OCI-LY1 (cell line): ENCODE measurements at regions not wholly inside any gene's neighbourhood (a gene's known extent, or its start where the extent isn't known, plus 50 kb on each side); places are given as distances from the start of the nearest gene placed in this dataset.

ENCODE experiments used
- H2AFZ ChIP-seq: fragments of 200-600 bp; sonication (generic), shearing (Covaris generic); 2 replicates; pipeline ENCODE4 v1.6.0; 2014; ENCODE audit warnings: antibody characterized with exemption, mild to moderate bottlenecking, low read length
- H3F3A ChIP-seq: fragments of 200-600 bp; sonication (generic), shearing (Covaris generic); 2 replicates; pipeline ENCODE4 v1.6.0; 2014; ENCODE audit warnings: mild to moderate bottlenecking, antibody characterized with exemption, low read length, moderate library complexity; ENCODE audit not compliant: insufficient read depth
- H3K27ac ChIP-seq: fragments of 200-600 bp; sonication (generic); 2 replicates; pipeline ENCODE4 v1.5.1; 2014; ENCODE audit warnings: low read length, mixed run types, mild to moderate bottlenecking, low read depth; ENCODE audit not compliant: poor library complexity, severe bottlenecking
- H3K27me3 ChIP-seq: fragments of 200-600 bp; sonication (generic); 2 replicates; pipeline ENCODE4 v1.6.0; 2014; ENCODE audit warnings: antibody characterized with exemption, mild to moderate bottlenecking, low read length, moderate library complexity; ENCODE audit not compliant: insufficient read depth
- H3K36me3 ChIP-seq: fragments of 200-600 bp; sonication (generic); 2 replicates; pipeline ENCODE4 v1.6.1; 2014; ENCODE audit warnings: mild to moderate bottlenecking, antibody characterized with exemption, low read length, moderate library complexity, mixed read lengths; ENCODE audit not compliant: insufficient read depth
- H3K4me1 ChIP-seq: fragments of 200-600 bp; sonication (generic); 2 replicates; pipeline ENCODE4 v1.5.1; 2014; ENCODE audit warnings: mild to moderate bottlenecking, low read length, moderate library complexity; ENCODE audit not compliant: insufficient read depth, severe bottlenecking
- H3K4me2 ChIP-seq: fragments of 200-600 bp; sonication (generic), shearing (Covaris generic); 2 replicates; pipeline ENCODE4 v1.6.1; 2014; ENCODE audit warnings: low read length
- H3K4me3 ChIP-seq: fragments of 200-600 bp; sonication (generic); 2 replicates; pipeline ENCODE4 v1.5.1; 2014; ENCODE audit warnings: low read length, low read depth, mild to moderate bottlenecking, mixed read lengths; ENCODE audit not compliant: poor library complexity, severe bottlenecking
- H3K79me2 ChIP-seq: fragments of 200-600 bp; shearing (Covaris generic); 2 replicates; pipeline ENCODE4 v1.6.1; 2016; ENCODE audit warnings: mixed run types, low read length, mixed read lengths; ENCODE audit not compliant: insufficient read depth
- H3K9ac ChIP-seq: fragments of 200-600 bp; sonication (generic), shearing (Covaris generic); 2 replicates; pipeline ENCODE4 v1.6.1; 2014; ENCODE audit warnings: mild to moderate bottlenecking, low read length, mixed read lengths
- H3K9me2 ChIP-seq: fragments of 200-600 bp; sonication (generic), shearing (Covaris generic); 2 replicates; pipeline ENCODE4 v1.6.1; 2014; ENCODE audit warnings: low read depth, mild to moderate bottlenecking, low read length, mixed read lengths
- H3K9me3 ChIP-seq: fragments of 200-600 bp; shearing (Covaris generic); 2 replicates; pipeline ENCODE4 v1.6.1; 2014; ENCODE audit warnings: low read length, mixed read lengths
- H4K20me1 ChIP-seq: fragments of 200-600 bp; sonication (generic), shearing (Covaris generic); 2 replicates; pipeline ENCODE4 v1.6.0; 2016; ENCODE audit warnings: mild to moderate bottlenecking, low read length; ENCODE audit not compliant: insufficient read depth
- CTCF ChIP-seq: fragments of 200-600 bp; sonication (generic), shearing (Covaris generic); IDR thresholded peaks from 2 replicates; pipeline ENCODE4 v1.5.1; 2017; ENCODE audit warnings: mild to moderate bottlenecking, antibody characterized with exemption, low read length, moderate library complexity, mixed read lengths
- EZH2 ChIP-seq: fragments of 200-600 bp; sonication (generic), shearing (Covaris generic); IDR thresholded peaks from 2 replicates; pipeline ENCODE4 v1.8.0; 2017; ENCODE audit warnings: borderline replicate concordance, mixed run types, mild to moderate bottlenecking, antibody characterized with exemption, low read length, moderate library complexity, mixed read lengths

- H3K9me3 ChIP-seq, result no peaks in the 10 kb centered on the region
- no peak overlapping the region for H3K4me3 ChIP-seq
- H3K4me2 ChIP-seq, result no peak overlapping the region
- no peaks in the 10 kb centered on the region for H3K79me2 ChIP-seq
- H2AFZ ChIP-seq, result no peak overlapping the region
- H3F3A ChIP-seq, result no peaks in the 10 kb centered on the region
- H3K27me3 ChIP-seq, result no peaks in the 10 kb centered on the region
- no peaks in the 10 kb centered on the region for H4K20me1 ChIP-seq
- TF ChIP-seq CTCF, result no peak
- no peak for TF ChIP-seq EZH2
- H3K27ac ChIP-seq, result no peak overlapping the region
- no peaks in the 10 kb centered on the region for H3K4me1 ChIP-seq
- peaks cover 100% of the 10 kb centered on the region for H3K36me3 ChIP-seq
- no peaks in the 10 kb centered on the region for H3K9me2 ChIP-seq
- H3K9ac ChIP-seq, result no peak overlapping the region
Measured at GRCh38 chr9:92242260-92243136, 51.0 kb downstream of the IARS1 start.

- no peaks in the 10 kb centered on the region for H3K27me3 ChIP-seq
- H3K9ac ChIP-seq, result no peak overlapping the region
- no peaks in the 10 kb centered on the region for H3K79me2 ChIP-seq
- H3K36me3 ChIP-seq, result peaks cover 98% of the 10 kb centered on the region
- no peak overlapping the region for H3K4me2 ChIP-seq
- H2AFZ ChIP-seq, result no peak overlapping the region
- TF ChIP-seq EZH2 (no peak), CTCF (no peak)
- no peak overlapping the region for H3K4me3 ChIP-seq
- no peaks in the 10 kb centered on the region for H3F3A ChIP-seq
- no peak overlapping the region for H3K27ac ChIP-seq
- H3K9me2 ChIP-seq, result no peaks in the 10 kb centered on the region
- H3K4me1 ChIP-seq, result no peaks in the 10 kb centered on the region
- H3K9me3 ChIP-seq, result no peaks in the 10 kb centered on the region
- H4K20me1 ChIP-seq, result no peaks in the 10 kb centered on the region
Measured at GRCh38 chr9:92236915-92237314, 56.6 kb downstream of the IARS1 start.

- no peak overlapping the region for H3K4me2 ChIP-seq
- TF ChIP-seq EZH2, result no peak
- TF ChIP-seq CTCF, result no peak
- H3K27ac ChIP-seq, result no peak overlapping the region
- H3K9me2 ChIP-seq, result no peaks in the 10 kb centered on the region
- H3K9me3 ChIP-seq, result no peaks in the 10 kb centered on the region
- H2AFZ ChIP-seq, result no peak overlapping the region
- no peaks in the 10 kb centered on the region for H4K20me1 ChIP-seq
- H3K4me1 ChIP-seq, result no peaks in the 10 kb centered on the region
- H3K79me2 ChIP-seq, result no peaks in the 10 kb centered on the region
- H3K27me3 ChIP-seq, result no peaks in the 10 kb centered on the region
- no peak overlapping the region for H3K4me3 ChIP-seq
- H3K9ac ChIP-seq, result no peak overlapping the region
- H3F3A ChIP-seq, result no peaks in the 10 kb centered on the region
- peaks cover 97% of the 10 kb centered on the region for H3K36me3 ChIP-seq
Measured at GRCh38 chr9:92236465-92236864, 57.0 kb downstream of the IARS1 start.
